Stimulated activated CD4-positive, alpha-beta T cell treated with anti-CD3 and anti-CD28 coated beads, Interleukin-1b, Interleukin-23, amount 100 ng/mL, for 24 hours (primary cell): ENCODE measurements at regions not wholly inside any gene's neighbourhood (a gene's known extent, or its start where the extent isn't known, plus 50 kb on each side); places are given as distances from the start of the nearest gene placed in this dataset.
"Not testable (repeated sequence)": the region's sequence is repeated elsewhere in the genome, so short reads cannot be mapped to it uniquely, and the experiment has no call there.

ENCODE experiments used
- DNase-seq, 4 experiments: peaks; one replicate each; pipeline ENCODE4 v3.0.0-alpha.2; 2020; ENCODE audit warnings: low read depth in 4 of 4, low spot score in 1 of 4

GRCh38 chr10:125605167-125605566, 77.8 kb downstream of the TEX36 start:
- no peak for DNase-seq

- DNase-seq = no peak
These were observed 80.1 kb downstream of the TEX36 start for GRCh38 chr10:125602825-125603224.

GRCh38 chr10:125599194-125599593, 83.8 kb downstream of the TEX36 start:
- no peak for DNase-seq

GRCh38 chr10:125595911-125596310, 87.1 kb downstream of the TEX36 start:
- DNase-seq = no peak

- DNase-seq = no peak
These were observed 89.3 kb downstream of the TEX36 start for GRCh38 chr10:125593644-125594043.

- no peak for DNase-seq
These were observed 90.1 kb downstream of the TEX36 start for GRCh38 chr10:125592897-125593296.

- DNase-seq = no peak
These were observed 91.1 kb downstream of the TEX36 start for GRCh38 chr10:125591886-125592285.

GRCh38 chr10:125588738-125589137, 94.2 kb downstream of the TEX36 start:
- not testable (repeated sequence) for DNase-seq

GRCh38 chr10:125584954-125585353, 98.0 kb downstream of the TEX36 start:
- no peak for DNase-seq

GRCh38 chr10:125578658-125579315, 104.2 kb downstream of the TEX36 start:
- no peak for DNase-seq

- DNase-seq = no peak
These were observed 107.1 kb downstream of the TEX36 start for GRCh38 chr10:125575843-125576242.

GRCh38 chr10:125568156-125568555, 114.8 kb downstream of the TEX36 start:
- DNase-seq = no peak

- DNase-seq = no peak
These were observed 115.4 kb downstream of the TEX36 start for GRCh38 chr10:125567529-125567928.

GRCh38 chr10:125565046-125565445, 117.9 kb downstream of the TEX36 start:
- no peak for DNase-seq

- DNase-seq = no peak
These were observed 118.4 kb downstream of the TEX36 start for GRCh38 chr10:125564570-125564969.

GRCh38 chr10:125562737-125563136, 120.2 kb downstream of the TEX36 start:
- DNase-seq = no peak

- no peak for DNase-seq
These were observed 122.0 kb downstream of the TEX36 start for GRCh38 chr10:125560947-125561346.

GRCh38 chr10:125559210-125559609, 123.8 kb downstream of the TEX36 start:
- no peak for DNase-seq

GRCh38 chr10:125557801-125558505, 125.0 kb downstream of the TEX36 start:
- DNase-seq = no peak

- DNase-seq = no peak
These were observed 125.7 kb downstream of the TEX36 start for GRCh38 chr10:125557311-125557710.

- DNase-seq = no peak
These were observed 126.1 kb downstream of the TEX36 start for GRCh38 chr10:125556882-125557281.

GRCh38 chr10:125555743-125556142, 127.2 kb downstream of the TEX36 start:
- DNase-seq = no peak

- DNase-seq = no peak
These were observed 127.7 kb downstream of the TEX36 start for GRCh38 chr10:125555267-125555666.
